K562 (cell line): ENCODE measurements at regions not wholly inside any gene's neighbourhood (a gene's known extent, or its start where the extent isn't known, plus 50 kb on each side); places are given as distances from the start of the nearest gene placed in this dataset.

ENCODE experiments used
- ATAC-seq: fragments of 200-7000 bp; cut with Tn5 transposase; 3 replicates; pipeline ENCODE4 v1.9.1; 2020; ENCODE audit warnings: moderate library complexity
- BruUV-seq: library from RNA; stranded (reverse); fragments of 400-500 nt; replicated peaks from 2 replicates; lab custom pipeline; 2021; lab: Mats Ljungman, UMichigan
- CTCF ChIA-PET: fragments of 300-600 bp; formaldehyde crosslinking; extraction: SDS; loops from one replicate; lab custom pipeline; 2021; ENCODE audit warnings: low intra/inter-chr PET ratio; lab: Yijun Ruan, JAX
- POLR2A ChIA-PET: fragments of 300-600, 350-650 bp; sonication (Branson Sonifier 250); formaldehyde crosslinking; extraction: SDS; loops from one replicate; lab custom pipeline; 2021; ENCODE audit warnings: antibody characterized with exemption, inconsistent platforms; lab: Yijun Ruan, JAX
- DNase-seq, 4 experiments: peaks; one replicate each; pipeline versions ENCODE4 v3.0.0 to v3.0.0-alpha.2; 2011 to 2018; ENCODE audit warnings: low spot score in 3 of 4, mixed read lengths in 3 of 4; ENCODE audit errors: extremely low read depth in 1 of 4
- FAIRE-seq: peaks from 2 replicates; lab custom pipeline; 2011; peaks lifted over from hg19 to GRCh38; lab: Jason Lieb, UNC
- H2AFZ ChIP-seq: 2 replicates; pipeline ENCODE4 v1.6.0; 2011; ENCODE audit warnings: low read depth, low read length, control low read depth, inconsistent platforms
- H3K27ac ChIP-seq: fragments of 200-600 bp; 3 replicates; pipeline ENCODE4 v1.8.0; 2011; ENCODE audit warnings: low read depth, mild to moderate bottlenecking, control low read depth, inconsistent platforms, low read length, moderate library complexity, mixed read lengths; ENCODE audit errors: extremely low read depth
- H3K27me3 ChIP-seq, 2 experiments: fragments of 300-600 bp in 1 of 2; 2 replicates in 1 of 2; 3 replicates in 1 of 2; pipeline versions ENCODE4 v1.6.0 to v1.8.0; 2011; ENCODE audit warnings: inconsistent platforms in 2 of 2, low read length in 2 of 2, mild to moderate bottlenecking in 1 of 2, mixed read lengths in 1 of 2, moderate library complexity in 1 of 2; ENCODE audit not compliant: control insufficient read depth in 2 of 2, insufficient read depth in 2 of 2
- H3K36me3 ChIP-seq: fragments of 300-600 bp; 3 replicates; pipeline ENCODE4 v1.8.0; 2011; ENCODE audit warnings: mild to moderate bottlenecking, low read length, inconsistent platforms; ENCODE audit not compliant: control insufficient read depth, insufficient read depth
- H3K4me1 ChIP-seq, 2 experiments: fragments of 200-600 bp in 1 of 2; replicated peaks in 1 of 2; 2 replicates in 1 of 2; 3 replicates in 1 of 2; pipeline versions ENCODE4 v1.5.1 to v1.8.0; 2011; ENCODE audit warnings: inconsistent platforms in 2 of 2, low read length in 2 of 2, mild to moderate bottlenecking in 1 of 2, mixed read lengths in 1 of 2, moderate library complexity in 1 of 2; ENCODE audit not compliant: control insufficient read depth in 2 of 2, insufficient read depth in 2 of 2
- H3K4me2 ChIP-seq: 2 replicates; pipeline ENCODE4 v1.6.1; 2011; ENCODE audit warnings: low read length, control low read depth, inconsistent platforms, mixed read lengths; ENCODE audit not compliant: insufficient read depth
- H3K4me3 ChIP-seq: fragments of 200-600 bp; sonication (generic), shearing (Covaris generic); 2 replicates; pipeline ENCODE4 v1.5.1; 2016; ENCODE audit warnings: control low read depth, inconsistent platforms
- H3K79me2 ChIP-seq: fragments of 200-600 bp; 3 replicates; pipeline ENCODE4 v1.8.0; 2011; ENCODE audit warnings: low read length, inconsistent platforms; ENCODE audit not compliant: control insufficient read depth, insufficient read depth
- H3K9ac ChIP-seq, 2 experiments: 2 replicates each; pipeline versions ENCODE4 v1.6.0 to v1.6.1; 2011; ENCODE audit warnings: low read depth in 2 of 2, low read length in 2 of 2, control low read depth in 1 of 2, inconsistent platforms in 1 of 2, mild to moderate bottlenecking in 1 of 2, mixed read lengths in 1 of 2; ENCODE audit not compliant: insufficient read depth in 1 of 2
- H3K9me1 ChIP-seq: one replicate; pipeline ENCODE4 v1.6.0; 2011; ENCODE audit warnings: inconsistent platforms, mild to moderate bottlenecking, low read length, moderate library complexity; ENCODE audit not compliant: control insufficient read depth, insufficient read depth
- H3K9me3 ChIP-seq: replicated peaks from 2 replicates; pipeline ENCODE4 v1.5.1; 2011; ENCODE audit warnings: low read depth, low read length, inconsistent platforms; ENCODE audit not compliant: control insufficient read depth, insufficient read depth
- H4K20me1 ChIP-seq: replicated peaks from 2 replicates; pipeline ENCODE4 v1.6.1; 2011; ENCODE audit warnings: low read length, inconsistent platforms, mixed read lengths; ENCODE audit not compliant: control insufficient read depth, insufficient read depth
- BRD9 ChIP-seq: fragments of 450-650 bp; IDR thresholded peaks from 2 replicates; pipeline ENCODE4 v1.6.1; 2018; ENCODE audit warnings: low read depth; ENCODE audit not compliant: partially characterized antibody
- DACH1 ChIP-seq: fragments of 450-650 bp; IDR thresholded peaks from 2 replicates; pipeline ENCODE4 v1.6.1; 2018; ENCODE audit not compliant: partially characterized antibody
- PTTG1 ChIP-seq: fragments of 450-650 bp; IDR thresholded peaks from 2 replicates; pipeline ENCODE4 v1.6.1; 2016; ENCODE audit warnings: low read depth, mild to moderate bottlenecking, missing genetic modification characterization, missing compliant biosample characterization
- RFX1 ChIP-seq: fragments of 450-650 bp; IDR thresholded peaks from 2 replicates; pipeline ENCODE4 v1.6.1; 2016; ENCODE audit warnings: mild to moderate bottlenecking, moderate library complexity
- TAF9B ChIP-seq: fragments of 450-650 bp; IDR thresholded peaks from 2 replicates; pipeline ENCODE4 v1.6.1; 2018; ENCODE audit warnings: mild to moderate bottlenecking; ENCODE audit not compliant: partially characterized antibody
- ZNF707 ChIP-seq: fragments of 250-450 bp; sonication (Bioruptor Pico); conservative IDR thresholded peaks from 2 replicates; pipeline ENCODE4 v1.8.0; 2022; ENCODE audit warnings: inconsistent platforms, mild to moderate bottlenecking, moderate library complexity
- WGBS: fragments of 100-300 bp; shearing (Covaris generic); methylation state at CpG from one replicate; pipeline ENCODE4 v1.1.6; 2016; ENCODE audit warnings: low coverage, mixed read lengths; ENCODE audit not compliant: insufficient coverage; ENCODE audit errors: missing lambda C conversion rate; 5-methylcytosine and 5-hydroxymethylcytosine counted together
- in situ Hi-C: fragments of 300-500 bp; cut with MboI; formaldehyde crosslinking; loops from 4 replicates; pipeline ENCODE4 v1.15.0; 2018; ENCODE audit warnings: inconsistent platforms, mixed read lengths
- intact Hi-C: fragments of 100-400 bp; cut with micrococcal nuclease; formaldehyde crosslinking; loops from 2 replicates; pipeline ENCODE4 v1.14.2; 2022
- TF ChIP-seq, protein P1 (sequence below): fragments of 450-650 bp; formaldehyde crosslinking; IDR thresholded peaks from 2 replicates; pipeline ENCODE4 v1.4.0; 2020; ENCODE audit warnings: mild to moderate bottlenecking, moderate library complexity

- H3K36me3 ChIP-seq = no peaks in the 10 kb centered on the region
- no peaks in the 10 kb centered on the region for H3K9me3 ChIP-seq
- H3K4me3 ChIP-seq = no peak overlapping the region
- intact Hi-C loops = no loop called here
- TF ChIP-seq BRD9 = no peak
- no peak for TF ChIP-seq ZNF707
- no peak for TF ChIP-seq PTTG1 (tag)
- TF ChIP-seq DACH1 = no peak
- no peak for TF ChIP-seq RFX1
- TF ChIP-seq, protein P1, sequence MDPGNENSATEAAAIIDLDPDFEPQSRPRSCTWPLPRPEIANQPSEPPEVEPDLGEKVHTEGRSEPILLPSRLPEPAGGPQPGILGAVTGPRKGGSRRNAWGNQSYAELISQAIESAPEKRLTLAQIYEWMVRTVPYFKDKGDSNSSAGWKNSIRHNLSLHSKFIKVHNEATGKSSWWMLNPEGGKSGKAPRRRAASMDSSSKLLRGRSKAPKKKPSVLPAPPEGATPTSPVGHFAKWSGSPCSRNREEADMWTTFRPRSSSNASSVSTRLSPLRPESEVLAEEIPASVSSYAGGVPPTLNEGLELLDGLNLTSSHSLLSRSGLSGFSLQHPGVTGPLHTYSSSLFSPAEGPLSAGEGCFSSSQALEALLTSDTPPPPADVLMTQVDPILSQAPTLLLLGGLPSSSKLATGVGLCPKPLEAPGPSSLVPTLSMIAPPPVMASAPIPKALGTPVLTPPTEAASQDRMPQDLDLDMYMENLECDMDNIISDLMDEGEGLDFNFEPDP = no peak
- TF ChIP-seq TAF9B = no peak
- TF ChIP-seq, all 486 proteins: peak for 0
- H3K27me3 ChIP-seq = 0 out of 5 replicates have a peak, but pooled peaks cover 0 to 5% of the 10 kb centered on the region in 2 experiments
- DNase-seq (no peak), ATAC-seq (no peak), FAIRE-seq (no peak)
- H3K9ac ChIP-seq = no peak overlapping the region
- H3K79me2 ChIP-seq = no peaks in the 10 kb centered on the region
- H3K4me2 ChIP-seq = no peak overlapping the region
- H2AFZ ChIP-seq = no peak overlapping the region
- no peaks in the 10 kb centered on the region for H4K20me1 ChIP-seq
- CTCF ChIA-PET = no interaction called here
- in situ Hi-C loops = no loop called here
- no peak overlapping the region for H3K27ac ChIP-seq
- WGBS = 0% methylated on average over 2 of the region's 2 CpGs
- no peaks in the 10 kb centered on the region for H3K4me1 ChIP-seq
- no peaks in the 10 kb centered on the region for H3K9me1 ChIP-seq
- BruUV-seq = no TSS peak
- POLR2A ChIA-PET = no interaction called here
Measured at GRCh38 chr5:143877196-143877595, 65.2 kb downstream of the HMHB1 start.
